ENCODE measurements at regions not wholly inside any gene's neighbourhood (a gene's known extent, or its start where the extent isn't known, plus 50 kb on each side); places are given as distances from the start of the nearest gene placed in this dataset.

- 90 to 92% methylated on average over 1 to 2 of the region's 2 CpGs for WGBS, 2 experiments (ENCODE audit: insufficient coverage in 1 of 2, insufficient read length in 1 of 2)
- Mint-ChIP-seq H3K27me3 (ENCODE audit: insufficient read depth) (no peaks in the 10 kb centered on the region), H3K4me3 (no peak overlapping the region), H3K9me3 (no peaks in the 10 kb centered on the region), H3K27ac (no peak overlapping the region), H3K36me3 (ENCODE audit: low read depth) (no peaks in the 10 kb centered on the region), H3K4me1 (peaks cover under 1% of the 10 kb centered on the region)
- Histone ChIP-seq H3K27me3 (ENCODE audit: control insufficient read depth, insufficient read depth, low read length, poor library complexity, severe bottlenecking) (no peaks in the 10 kb centered on the region), H3K4me3 (ENCODE audit: low read length) (no peak overlapping the region), H3K27ac (ENCODE audit: low read depth, low read length) (no peak overlapping the region), H3K9ac (ENCODE audit: extremely low read depth, low read length, poor library complexity, severe bottlenecking) (no peak overlapping the region), H3K4me1 (ENCODE audit: control insufficient read depth, insufficient read depth, low read length) (peaks cover 5% of the 10 kb centered on the region), H3K36me3 (ENCODE audit: control insufficient read depth, insufficient read depth, low read length) (no peaks in the 10 kb centered on the region), H3K9me3 (ENCODE audit: control insufficient read depth, low read length) (no peaks in the 10 kb centered on the region)
- TF ChIP-seq CTCF (conservative IDR thresholded peaks at IDR 0.05), result no peak
- DNase-seq, result no peak
Observed at GRCh38 chr12:105801351-105801750, 337.4 kb downstream of the NUAK1 start.

- Histone ChIP-seq H3K36me3 (ENCODE audit: control insufficient read depth, insufficient read depth, low read length) (no peaks in the 10 kb centered on the region), H3K9ac (ENCODE audit: extremely low read depth, low read length, poor library complexity, severe bottlenecking) (no peak overlapping the region), H3K9me3 (ENCODE audit: control insufficient read depth, low read length) (no peaks in the 10 kb centered on the region), H3K27me3 (ENCODE audit: control insufficient read depth, insufficient read depth, low read length, poor library complexity, severe bottlenecking) (no peaks in the 10 kb centered on the region), H3K27ac (ENCODE audit: low read depth, low read length) (no peak overlapping the region), H3K4me1 (ENCODE audit: control insufficient read depth, insufficient read depth, low read length) (peaks cover 5% of the 10 kb centered on the region), H3K4me3 (ENCODE audit: low read length) (no peak overlapping the region)
- no peak overlapping the region for H3K27ac Mint-ChIP-seq
- peaks cover 3% of the 10 kb centered on the region for H3K4me1 Mint-ChIP-seq
- H3K27me3 Mint-ChIP-seq (ENCODE audit: insufficient read depth), result peaks cover 1% of the 10 kb centered on the region
- no peaks in the 10 kb centered on the region for H3K9me3 Mint-ChIP-seq
- no peaks in the 10 kb centered on the region for H3K36me3 Mint-ChIP-seq (ENCODE audit: low read depth)
- 59% methylated on average over 3 of the region's 4 CpGs; no CpG with 5 or more reads in 1 of the 2 experiments for WGBS, 2 experiments (ENCODE audit: insufficient coverage in 1 of 2, insufficient read length in 1 of 2)
- no peak overlapping the region for H3K4me3 Mint-ChIP-seq
- TF ChIP-seq CTCF (conservative IDR thresholded peaks at IDR 0.05), result no peak
- no peak for DNase-seq
Observed at GRCh38 chr12:105803292-105803691, 335.5 kb downstream of the NUAK1 start.

GRCh38 chr12:105804591-105805265 is 334.0 kb downstream of the NUAK1 start:
- no peak for TF ChIP-seq CTCF (conservative IDR thresholded peaks at IDR 0.05)
- no peaks in the 10 kb centered on the region for H3K36me3 Mint-ChIP-seq (ENCODE audit: low read depth)
- no peak overlapping the region for H3K27ac Mint-ChIP-seq
- DNase-seq, result no peak
- Histone ChIP-seq H3K36me3 (ENCODE audit: control insufficient read depth, insufficient read depth, low read length) (no peaks in the 10 kb centered on the region), H3K4me1 (ENCODE audit: control insufficient read depth, insufficient read depth, low read length) (peaks cover 5% of the 10 kb centered on the region), H3K27ac (ENCODE audit: low read depth, low read length) (no peak overlapping the region), H3K27me3 (ENCODE audit: control insufficient read depth, insufficient read depth, low read length, poor library complexity, severe bottlenecking) (no peaks in the 10 kb centered on the region), H3K9me3 (ENCODE audit: control insufficient read depth, low read length) (no peaks in the 10 kb centered on the region), H3K4me3 (ENCODE audit: low read length) (no peak overlapping the region), H3K9ac (ENCODE audit: extremely low read depth, low read length, poor library complexity, severe bottlenecking) (no peak overlapping the region)
- H3K9me3 Mint-ChIP-seq, result no peaks in the 10 kb centered on the region
- 91 to 100% methylated on average over 2 to 5 of the region's 5 CpGs for WGBS, 2 experiments (ENCODE audit: insufficient coverage in 1 of 2, insufficient read length in 1 of 2)
- H3K4me3 Mint-ChIP-seq, result no peak overlapping the region
- H3K4me1 Mint-ChIP-seq, result peaks cover 3% of the 10 kb centered on the region
- H3K27me3 Mint-ChIP-seq (ENCODE audit: insufficient read depth), result peaks cover 1% of the 10 kb centered on the region

All from endodermal cell (in vitro differentiated cells).